ENCODE measurements at regions not wholly inside any gene's neighbourhood (a gene's known extent, or its start where the extent isn't known, plus 50 kb on each side); places are given as distances from the start of the nearest gene placed in this dataset.

GRCh38 chr17:6343736-6344135 lies 91.2 kb downstream of the AIPL1 start:
- ATAC-seq (no peak), FAIRE-seq (no peak), DNase-seq (ENCODE audit: extremely low read depth in 1 of 4, low spot score in 3 of 4) (no peak)
- WGBS (ENCODE audit: insufficient coverage, low coverage, missing lambda C conversion rate), result 0% methylated on average over 1 of the region's 3 CpGs
- TF ChIP-seq ZNF717 (CRISPR knock-in tag; IDR thresholded peaks at IDR 0.05) (no peak), GMEB1 (CRISPR knock-in tag; IDR thresholded peaks at IDR 0.05) (no peak), MCM3 (IDR thresholded peaks at IDR 0.05) (no peak)
- no peaks in the 10 kb centered on the region for H3K9me1 ChIP-seq (ENCODE audit: control insufficient read depth, insufficient read depth, low read length)
- no peak overlapping the region for H3K9ac ChIP-seq (ENCODE audit: insufficient read depth in 1 of 2, low read depth in 2 of 2, low read length in 2 of 2)
- H3K4me2 ChIP-seq (ENCODE audit: insufficient read depth, low read length), result no peak overlapping the region
- H3K27me3 ChIP-seq (ENCODE audit: control insufficient read depth in 2 of 2, insufficient read depth in 2 of 2, low read length in 2 of 2), result no peaks in the 10 kb centered on the region; a peak in 1 of 5 replicates
- H3K27ac ChIP-seq (ENCODE audit: extremely low read depth, low read depth, low read length), result no peak overlapping the region
- in situ Hi-C loops (cut with MboI), result no loop called here
- POLR2A ChIA-PET, result no interaction called here
- H3K79me2 ChIP-seq (ENCODE audit: control insufficient read depth, insufficient read depth, low read length), result no peaks in the 10 kb centered on the region
- H3K4me1 ChIP-seq (replicated peaks in 1 of 2; ENCODE audit: control insufficient read depth in 2 of 2, insufficient read depth in 2 of 2, low read length in 2 of 2), result no peaks in the 10 kb centered on the region
- CTCF ChIA-PET (ENCODE audit: low intra/inter-chr PET ratio), result no interaction called here
- H3K4me3 ChIP-seq, result no peak overlapping the region
- no peaks in the 10 kb centered on the region for H3K36me3 ChIP-seq (ENCODE audit: control insufficient read depth, insufficient read depth, low read length)
- intact Hi-C loops (cut with micrococcal nuclease), result no loop called here
- no peaks in the 10 kb centered on the region for H3K9me3 ChIP-seq (replicated peaks; ENCODE audit: control insufficient read depth, insufficient read depth, low read depth, low read length)
- BruUV-seq (replicated peaks), result no TSS peak
- H4K20me1 ChIP-seq (replicated peaks; ENCODE audit: control insufficient read depth, insufficient read depth, low read length), result no peaks in the 10 kb centered on the region
- H2AFZ ChIP-seq (ENCODE audit: low read depth, low read length), result no peak overlapping the region

DNA sequence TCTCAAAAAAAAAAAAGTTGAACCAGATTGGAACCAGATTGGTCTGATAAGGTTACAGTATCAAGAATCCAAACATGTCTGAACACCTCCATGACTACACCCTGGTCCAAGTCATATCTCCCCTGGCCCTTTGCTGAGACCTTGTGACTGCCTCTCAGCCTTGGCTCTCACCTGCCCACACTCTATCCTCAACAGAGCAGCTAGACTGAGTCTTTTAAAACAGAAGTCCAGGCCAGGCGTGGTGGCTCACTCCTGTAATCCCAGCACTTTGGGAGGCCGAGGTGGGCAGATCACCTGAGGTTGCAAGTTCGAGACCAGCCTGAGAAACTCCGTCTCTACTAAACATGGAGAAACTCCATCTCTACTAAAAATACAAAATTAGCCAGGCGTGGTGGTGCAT lies 91.7 kb downstream of the AIPL1 start:
- Histone ChIP-seq H2AFZ (ENCODE audit: low read depth, low read length) (no peak overlapping the region), H3K27ac (ENCODE audit: extremely low read depth, low read depth, low read length) (no peak overlapping the region), H3K9ac (ENCODE audit: insufficient read depth in 1 of 2, low read depth in 2 of 2, low read length in 2 of 2) (no peak overlapping the region), H3K4me1 (replicated peaks in 1 of 2; ENCODE audit: control insufficient read depth in 2 of 2, insufficient read depth in 2 of 2, low read length in 2 of 2) (no peaks in the 10 kb centered on the region), H4K20me1 (replicated peaks; ENCODE audit: control insufficient read depth, insufficient read depth, low read length) (no peaks in the 10 kb centered on the region), H3K36me3 (ENCODE audit: control insufficient read depth, insufficient read depth, low read length) (no peaks in the 10 kb centered on the region), H3K4me2 (ENCODE audit: insufficient read depth, low read length) (no peak overlapping the region), H3K27me3 (ENCODE audit: control insufficient read depth in 2 of 2, insufficient read depth in 2 of 2, low read length in 2 of 2) (no peaks in the 10 kb centered on the region; a peak in 1 of 5 replicates), H3K9me3 (replicated peaks; ENCODE audit: control insufficient read depth, insufficient read depth, low read depth, low read length) (no peaks in the 10 kb centered on the region), H3K9me1 (ENCODE audit: control insufficient read depth, insufficient read depth, low read length) (no peaks in the 10 kb centered on the region), H3K79me2 (ENCODE audit: control insufficient read depth, insufficient read depth, low read length) (no peaks in the 10 kb centered on the region), H3K4me3 (no peak overlapping the region)
- intact Hi-C loops (cut with micrococcal nuclease) (no loop called here), in situ Hi-C loops (cut with MboI) (no loop called here)
- no peak for ATAC-seq
- POLR2A ChIA-PET, result no interaction called here
- FAIRE-seq, result no peak
- 3% methylated on average over 4 of the region's 5 CpGs for WGBS (ENCODE audit: insufficient coverage, low coverage, missing lambda C conversion rate)
- no peak for DNase-seq (ENCODE audit: extremely low read depth in 1 of 4, low spot score in 3 of 4)
- BruUV-seq (replicated peaks), result no TSS peak
- CTCF ChIA-PET (ENCODE audit: low intra/inter-chr PET ratio), result no interaction called here
- no peak for TF ChIP-seq BRD9 (IDR thresholded peaks at IDR 0.05; ENCODE audit: low read depth, partially characterized antibody)
- no peak for TF ChIP-seq TRIM24 (IDR thresholded peaks at IDR 0.05)
- TF ChIP-seq ZNF79 (CRISPR knock-in tag; IDR thresholded peaks at IDR 0.05; ENCODE audit: low read depth), result no peak
- TF ChIP-seq NR2C2 (CRISPR knock-in tag; IDR thresholded peaks at IDR 0.05), result no peak
- no peak for TF ChIP-seq NR2C2 (tag; IDR thresholded peaks at IDR 0.05)
- no peak for TF ChIP-seq TEAD2 (tag; IDR thresholded peaks at IDR 0.05)
- no peak for TF ChIP-seq ZNF197 (CRISPR knock-in tag; IDR thresholded peaks at IDR 0.05; ENCODE audit: low read depth)
- TF ChIP-seq ZNF134 (CRISPR knock-in tag; conservative IDR thresholded peaks at IDR 0.05), result no peak
- no peak for TF ChIP-seq MAZ (CRISPR knock-in tag; conservative IDR thresholded peaks at IDR 0.05 in 1 of 2, IDR thresholded peaks at IDR 0.05 in 1 of 2)
- TF ChIP-seq, protein P1, sequence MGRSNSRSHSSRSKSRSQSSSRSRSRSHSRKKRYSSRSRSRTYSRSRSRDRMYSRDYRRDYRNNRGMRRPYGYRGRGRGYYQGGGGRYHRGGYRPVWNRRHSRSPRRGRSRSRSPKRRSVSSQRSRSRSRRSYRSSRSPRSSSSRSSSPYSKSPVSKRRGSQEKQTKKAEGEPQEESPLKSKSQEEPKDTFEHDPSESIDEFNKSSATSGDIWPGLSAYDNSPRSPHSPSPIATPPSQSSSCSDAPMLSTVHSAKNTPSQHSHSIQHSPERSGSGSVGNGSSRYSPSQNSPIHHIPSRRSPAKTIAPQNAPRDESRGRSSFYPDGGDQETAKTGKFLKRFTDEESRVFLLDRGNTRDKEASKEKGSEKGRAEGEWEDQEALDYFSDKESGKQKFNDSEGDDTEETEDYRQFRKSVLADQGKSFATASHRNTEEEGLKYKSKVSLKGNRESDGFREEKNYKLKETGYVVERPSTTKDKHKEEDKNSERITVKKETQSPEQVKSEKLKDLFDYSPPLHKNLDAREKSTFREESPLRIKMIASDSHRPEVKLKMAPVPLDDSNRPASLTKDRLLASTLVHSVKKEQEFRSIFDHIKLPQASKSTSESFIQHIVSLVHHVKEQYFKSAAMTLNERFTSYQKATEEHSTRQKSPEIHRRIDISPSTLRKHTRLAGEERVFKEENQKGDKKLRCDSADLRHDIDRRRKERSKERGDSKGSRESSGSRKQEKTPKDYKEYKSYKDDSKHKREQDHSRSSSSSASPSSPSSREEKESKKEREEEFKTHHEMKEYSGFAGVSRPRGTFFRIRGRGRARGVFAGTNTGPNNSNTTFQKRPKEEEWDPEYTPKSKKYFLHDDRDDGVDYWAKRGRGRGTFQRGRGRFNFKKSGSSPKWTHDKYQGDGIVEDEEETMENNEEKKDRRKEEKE (IDR thresholded peaks at IDR 0.05; ENCODE audit: borderline replicate concordance in 1 of 2, control insufficient read depth in 1 of 2, low read depth in 2 of 2, low read length in 1 of 2), result no peak
- no peak for TF ChIP-seq ZNF239 (CRISPR knock-in tag; IDR thresholded peaks at IDR 0.05)

All from K562 (cell line).